B cell (primary cell): ENCODE measurements at regions not wholly inside any gene's neighbourhood (a gene's known extent, or its start where the extent isn't known, plus 50 kb on each side); places are given as distances from the start of the nearest gene placed in this dataset.
"Not testable (repeated sequence)": the region's sequence is repeated elsewhere in the genome, so short reads cannot be mapped to it uniquely, and the experiment has no call there.

Experiments
- ATAC-seq: fragments of 200-7000 bp; cut with Tn5 transposase; one replicate; pipeline ENCODE4 v1.10.0; 2021; ENCODE audit warnings: low read depth, mild to moderate bottlenecking, moderate number of reproducible peaks, moderate library complexity
- CTCF ChIA-PET: fragments of 350-600 bp; sonication (Branson Sonifier 250); formaldehyde crosslinking; loops from one replicate; lab custom pipeline; 2021; ENCODE audit warnings: antibody characterized with exemption, inconsistent platforms; lab: Charles Lee
- POLR2A ChIA-PET: fragments of 350-600 bp; sonication (Branson Sonifier 250); formaldehyde crosslinking; loops from one replicate; lab custom pipeline; 2021; ENCODE audit warnings: antibody characterized with exemption; lab: Charles Lee
- DNase-seq: peaks from one replicate; pipeline ENCODE4 v3.0.0; 2013
- H2AFZ ChIP-seq: 2 replicates; pipeline ENCODE4 v1.6.1; 2012; ENCODE audit warnings: mild to moderate bottlenecking, low read depth, low read length; ENCODE audit not compliant: insufficient read depth, poor library complexity, severe bottlenecking
- H3K27ac ChIP-seq, 2 donors: 1 replicate in 1 of 2; 2 replicates in 1 of 2; pipeline ENCODE4 v1.5.1; 2012 to 2013; ENCODE audit warnings: low read length in 2 of 2, mild to moderate bottlenecking in 2 of 2, moderate library complexity in 1 of 2
- H3K27me3 ChIP-seq, 4 experiments: fragments of 200-600 bp in 1 of 4; sonication (generic) in 1 of 4; replicated peaks in 1 of 4; 1 replicate in 2 of 4; 2 replicates in 2 of 4; pipeline versions ENCODE4 v1.6.1 to v1.7.0; 2013 to 2016; ENCODE audit warnings: low read length in 3 of 4, mild to moderate bottlenecking in 2 of 4, mixed read lengths in 1 of 4, moderate library complexity in 1 of 4; ENCODE audit not compliant: insufficient read depth in 4 of 4, control insufficient read depth in 3 of 4; ENCODE audit errors: control extremely low read depth in 1 of 4
- H3K36me3 ChIP-seq, 2 experiments: replicated peaks in 1 of 2; 1 replicate in 1 of 2; 2 replicates in 1 of 2; pipeline versions ENCODE4 v1.6.1 to v1.7.1; 2013; ENCODE audit warnings: low read length in 1 of 2; ENCODE audit not compliant: insufficient read depth in 2 of 2, control insufficient read depth in 1 of 2; ENCODE audit errors: control extremely low read depth in 1 of 2, extremely low read depth in 1 of 2
- H3K4me1 ChIP-seq, 2 donors: fragments of 200-600 bp in 1 of 2; sonication (generic) in 1 of 2; 1 replicate in 1 of 2; 2 replicates in 1 of 2; pipeline versions ENCODE4 v1.5.1 to v1.6.1; 2013 to 2017; ENCODE audit warnings: low read length in 2 of 2; ENCODE audit not compliant: control insufficient read depth in 2 of 2, insufficient read depth in 2 of 2
- H3K4me2 ChIP-seq: replicated peaks from 2 replicates; pipeline ENCODE3; 2012; ENCODE audit warnings: mild to moderate bottlenecking, low read depth, low read length; ENCODE audit not compliant: poor library complexity, severe bottlenecking
- H3K4me3 ChIP-seq, 5 experiments: fragments of 200-600 bp in 1 of 5; sonication (generic) in 1 of 5; 1 replicate in 3 of 5; 2 replicates in 2 of 5; pipeline versions ENCODE4 v1.5.1 to v1.7.0; 2011 to 2016; ENCODE audit warnings: low read length in 4 of 5, mild to moderate bottlenecking in 4 of 5, low read depth in 2 of 5, control low read depth in 1 of 5, moderate library complexity in 1 of 5; ENCODE audit not compliant: insufficient read depth in 1 of 5; ENCODE audit errors: control extremely low read depth in 1 of 5, extremely low read depth in 1 of 5
- H3K79me2 ChIP-seq: fragments of 200-600 bp; sonication (generic); one replicate; pipeline ENCODE4 v1.6.0; 2016; ENCODE audit warnings: low read length; ENCODE audit not compliant: control insufficient read depth, insufficient read depth
- H3K9ac ChIP-seq: fragments of 200-600 bp; sonication (generic); 2 replicates; pipeline ENCODE4 v1.6.1; 2017; ENCODE audit warnings: mild to moderate bottlenecking, low read length, moderate library complexity
- H3K9me3 ChIP-seq, 3 donors: one replicate each; pipeline versions ENCODE4 v1.6.1 to v1.7.1; 2013; ENCODE audit warnings: low read length in 2 of 3; ENCODE audit not compliant: control insufficient read depth in 2 of 3, insufficient read depth in 1 of 3; ENCODE audit errors: control extremely low read depth in 1 of 3
- H4K20me1 ChIP-seq: 2 replicates; pipeline ENCODE4 v1.6.0; 2012; ENCODE audit warnings: mild to moderate bottlenecking, low read length; ENCODE audit not compliant: insufficient read depth, control insufficient read depth, poor library complexity, severe bottlenecking
- H3K27ac Mint-ChIP-seq: one replicate; pipeline ENCODE4 v1.8.0; 2021; ENCODE audit warnings: mixed read lengths
- H3K27me3 Mint-ChIP-seq: one replicate; pipeline ENCODE4 v1.8.0; 2021; ENCODE audit warnings: mixed read lengths
- H3K4me1 Mint-ChIP-seq: one replicate; pipeline ENCODE4 v1.8.0; 2021; ENCODE audit warnings: mixed read lengths
- H3K4me3 Mint-ChIP-seq: one replicate; pipeline ENCODE4 v1.8.0; 2021; ENCODE audit warnings: mixed read lengths
- H3K9me3 Mint-ChIP-seq: one replicate; pipeline ENCODE4 v1.8.0; 2022; ENCODE audit warnings: mixed read lengths; ENCODE audit not compliant: insufficient read depth
- EZH2 ChIP-seq: IDR thresholded peaks from 2 replicates; pipeline ENCODE4 v1.6.1; 2012; ENCODE audit warnings: borderline replicate concordance, low read depth, mild to moderate bottlenecking, moderate library complexity, low read length; ENCODE audit not compliant: insufficient read depth, poor library complexity, severe bottlenecking
- WGBS: methylation state at CpG from one replicate; pipeline ENCODE4 v1.1.5; 2013; ENCODE audit warnings: missing lambda C conversion rate; ENCODE audit not compliant: insufficient coverage; 5-methylcytosine and 5-hydroxymethylcytosine counted together
- intact Hi-C: fragments of 100-400 bp; cut with micrococcal nuclease; formaldehyde crosslinking; loops from one replicate; pipeline ENCODE4 v1.10.0; 2022
- TF ChIP-seq, protein P1 (sequence below): fragments of 200-600 bp; IDR thresholded peaks from one replicate; pipeline ENCODE4 v1.8.0; 2022; ENCODE audit warnings: antibody characterized with exemption, mild to moderate bottlenecking

DNA sequence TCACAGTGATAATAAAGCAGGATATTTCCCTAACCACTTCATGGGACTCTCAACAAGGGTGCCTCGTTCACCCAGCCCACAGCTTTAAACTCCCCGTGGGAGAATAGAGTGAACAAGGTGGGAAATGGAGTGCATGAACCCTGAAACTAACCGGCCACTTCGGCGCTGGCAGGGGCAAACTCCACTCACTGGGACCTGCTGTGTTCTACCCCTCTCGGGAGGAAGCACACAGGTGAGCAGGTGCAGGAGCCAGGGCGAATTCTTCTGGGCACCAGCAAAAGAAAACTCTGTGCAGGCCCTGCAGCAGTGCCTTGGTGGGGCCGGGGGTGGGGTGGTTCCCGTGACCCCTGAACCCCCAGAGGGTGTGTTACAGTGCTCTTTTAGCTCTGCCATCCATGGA is 2029.1 kb upstream of the LRRTM1 start:
- H3K4me3 Mint-ChIP-seq, result no peak overlapping the region
- POLR2A ChIA-PET, result no interaction called here
- no peaks in the 10 kb centered on the region for H3K79me2 ChIP-seq
- no peak overlapping the region for H3K9ac ChIP-seq
- no peaks in the 10 kb centered on the region for H3K4me1 ChIP-seq
- 79% methylated on average over 7 of the region's 9 CpGs for WGBS
- DNase-seq, result no peak
- intact Hi-C loops, result no loop called here
- no peaks in the 10 kb centered on the region for H3K9me3 Mint-ChIP-seq
- no peak overlapping the region for H3K4me2 ChIP-seq
- no peak overlapping the region for H2AFZ ChIP-seq
- H3K27me3 ChIP-seq, result no peaks in the 10 kb centered on the region
- no peaks in the 10 kb centered on the region for H4K20me1 ChIP-seq
- H3K27me3 Mint-ChIP-seq, result no peaks in the 10 kb centered on the region
- TF ChIP-seq, protein P1, sequence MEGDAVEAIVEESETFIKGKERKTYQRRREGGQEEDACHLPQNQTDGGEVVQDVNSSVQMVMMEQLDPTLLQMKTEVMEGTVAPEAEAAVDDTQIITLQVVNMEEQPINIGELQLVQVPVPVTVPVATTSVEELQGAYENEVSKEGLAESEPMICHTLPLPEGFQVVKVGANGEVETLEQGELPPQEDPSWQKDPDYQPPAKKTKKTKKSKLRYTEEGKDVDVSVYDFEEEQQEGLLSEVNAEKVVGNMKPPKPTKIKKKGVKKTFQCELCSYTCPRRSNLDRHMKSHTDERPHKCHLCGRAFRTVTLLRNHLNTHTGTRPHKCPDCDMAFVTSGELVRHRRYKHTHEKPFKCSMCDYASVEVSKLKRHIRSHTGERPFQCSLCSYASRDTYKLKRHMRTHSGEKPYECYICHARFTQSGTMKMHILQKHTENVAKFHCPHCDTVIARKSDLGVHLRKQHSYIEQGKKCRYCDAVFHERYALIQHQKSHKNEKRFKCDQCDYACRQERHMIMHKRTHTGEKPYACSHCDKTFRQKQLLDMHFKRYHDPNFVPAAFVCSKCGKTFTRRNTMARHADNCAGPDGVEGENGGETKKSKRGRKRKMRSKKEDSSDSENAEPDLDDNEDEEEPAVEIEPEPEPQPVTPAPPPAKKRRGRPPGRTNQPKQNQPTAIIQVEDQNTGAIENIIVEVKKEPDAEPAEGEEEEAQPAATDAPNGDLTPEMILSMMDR, result no peak
- TF ChIP-seq EZH2, result no peak
- ATAC-seq, result no peak
- no peak overlapping the region for H3K27ac ChIP-seq
- no peak overlapping the region for H3K4me3 ChIP-seq
- no peaks in the 10 kb centered on the region for H3K4me1 Mint-ChIP-seq
- H3K9me3 ChIP-seq, result peaks cover 0 to 3% (median 0%) of the 10 kb centered on the region in 3 donors
- H3K27ac Mint-ChIP-seq, result no peak overlapping the region
- H3K36me3 ChIP-seq, result no peaks in the 10 kb centered on the region
- CTCF ChIA-PET, result no interaction called here

DNA sequence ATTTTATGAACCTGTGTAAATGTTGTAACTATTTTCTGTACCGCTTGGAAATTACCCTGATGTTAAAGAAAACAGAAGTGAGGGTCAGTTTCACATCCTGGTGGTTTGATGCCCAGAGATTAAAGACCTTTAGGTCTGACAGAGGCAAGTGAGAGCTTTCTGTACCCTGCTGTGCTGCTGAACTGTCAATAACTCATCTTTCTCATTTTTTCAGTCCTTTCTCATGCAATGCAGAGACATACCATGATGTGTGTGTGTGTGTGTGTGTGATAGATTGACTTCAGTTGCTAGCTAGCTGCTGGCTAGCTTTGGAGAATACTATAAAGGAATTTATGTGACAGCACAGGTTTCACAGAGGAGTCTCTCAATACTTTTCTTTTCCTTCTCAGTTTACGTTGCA is 2025.6 kb upstream of the LRRTM1 start:
- intact Hi-C loops, result no loop called here
- no peaks in the 10 kb centered on the region for H3K79me2 ChIP-seq

DNA sequence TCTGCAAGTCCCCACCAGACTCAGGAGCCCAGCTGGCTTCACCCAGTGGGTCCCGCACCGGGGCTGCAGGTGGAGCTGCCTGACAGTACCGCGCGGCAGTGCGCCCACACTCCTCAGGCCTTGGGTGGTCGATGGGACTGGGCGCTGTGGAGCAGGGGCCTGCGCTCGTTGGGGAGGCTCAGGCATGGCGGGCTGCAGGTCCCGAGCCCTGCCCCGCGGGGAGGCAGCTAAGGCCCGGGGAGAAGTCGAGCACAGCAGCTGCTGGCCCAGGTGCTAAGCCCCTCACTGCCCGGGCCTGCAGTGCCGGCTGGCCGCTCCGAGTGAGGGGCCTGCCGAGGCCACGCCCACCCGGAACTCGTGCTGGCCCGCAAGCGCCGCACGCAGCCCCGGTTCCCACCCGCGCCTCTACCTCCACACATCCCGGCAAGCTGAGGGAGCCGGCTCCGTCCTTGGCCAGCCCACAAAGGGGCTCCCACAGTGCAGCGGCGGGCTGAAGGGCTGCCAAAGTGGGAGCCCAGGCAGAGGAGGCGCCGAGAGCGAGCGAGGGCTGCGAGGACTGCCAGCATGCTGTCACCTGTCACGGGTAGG is 2021.7 kb upstream of the LRRTM1 start:
- H3K4me1 ChIP-seq, POLR2A ChIA-PET, H3K4me1 Mint-ChIP-seq, DNase-seq, H3K79me2 ChIP-seq, H4K20me1 ChIP-seq, CTCF ChIA-PET, H3K27ac Mint-ChIP-seq, H3K4me3 ChIP-seq, H3K9ac ChIP-seq, H2AFZ ChIP-seq, ATAC-seq, H3K4me3 Mint-ChIP-seq, H3K9me3 Mint-ChIP-seq, intact Hi-C loops, H3K4me2 ChIP-seq, H3K27ac ChIP-seq, H3K27me3 Mint-ChIP-seq, H3K36me3 ChIP-seq, H3K27me3 ChIP-seq: not testable (repeated sequence)
- 95% methylated on average over 33 of the region's 42 CpGs for WGBS
- peaks cover 0 to 11% (median 2%) of the 10 kb centered on the region in 3 donors for H3K9me3 ChIP-seq

More for the DNA sequence above, 2025.6 kb upstream of the LRRTM1 start:
- Histone ChIP-seq H3K36me3 (no peaks in the 10 kb centered on the region), H3K4me2 (no peak overlapping the region), H3K27me3 (no peaks in the 10 kb centered on the region), H4K20me1 (no peaks in the 10 kb centered on the region), H3K27ac (no peak overlapping the region), H3K9me3 (peaks cover 2 to 9% (median 3%) of the 10 kb centered on the region in 3 donors), H3K9ac (no peak overlapping the region), H3K4me3 (no peak overlapping the region), H3K4me1 (no peaks in the 10 kb centered on the region), H2AFZ (no peak overlapping the region)
- Mint-ChIP-seq H3K4me3 (no peak overlapping the region), H3K27me3 (no peaks in the 10 kb centered on the region), H3K9me3 (no peaks in the 10 kb centered on the region), H3K27ac (no peak overlapping the region), H3K4me1 (no peaks in the 10 kb centered on the region)
- no peak for ATAC-seq
- TF ChIP-seq, protein P1, result no peak
- TF ChIP-seq EZH2, result no peak
- DNase-seq, result no peak
- 78% methylated on average over 1 of the region's 2 CpGs for WGBS
- ChIA-PET CTCF (no interaction called here), POLR2A (no interaction called here)
